ENCODE measurements at regions not wholly inside any gene's neighbourhood (a gene's known extent, or its start where the extent isn't known, plus 50 kb on each side); places are given as distances from the start of the nearest gene placed in this dataset.

DNA sequence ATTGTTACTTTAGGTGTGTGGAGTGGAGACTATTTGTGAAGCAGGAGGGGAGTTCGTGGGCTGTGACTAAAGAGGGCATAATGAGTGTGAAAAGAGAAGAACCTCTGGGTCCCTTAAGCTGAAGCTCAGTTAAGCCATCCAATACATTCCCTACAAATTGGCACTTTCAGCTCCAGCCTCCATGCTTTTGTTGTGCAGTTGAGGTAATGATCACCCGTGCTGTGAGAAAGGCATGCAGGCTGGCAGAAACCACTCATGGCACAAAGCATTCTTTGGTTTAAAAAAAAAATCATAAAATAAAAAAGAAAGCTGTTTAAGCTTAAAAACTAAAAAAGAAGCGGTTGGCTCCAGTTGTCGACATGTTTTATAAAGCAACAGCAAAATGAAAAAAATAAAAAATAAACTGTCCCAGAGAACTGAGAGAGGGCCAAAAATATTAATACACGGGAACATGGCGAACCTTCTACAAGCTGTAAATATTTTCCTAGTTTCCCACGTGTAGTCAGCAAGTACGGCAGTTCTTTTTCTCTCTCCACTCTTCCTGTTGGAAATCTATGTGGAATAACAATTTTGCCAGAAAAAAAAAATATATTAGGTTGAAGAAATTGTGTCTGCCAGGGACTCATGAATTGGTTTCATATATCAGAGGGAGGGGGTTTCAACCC, 82.2 kb downstream of the ANKRD60 start (continued):
- no peak for TF ChIP-seq SIN3A (conservative IDR thresholded peaks at IDR 0.05 in 1 of 2, IDR thresholded peaks at IDR 0.05 in 1 of 2; ENCODE audit: low read depth in 1 of 2, low read length in 2 of 2)

Measured in H1 (cell line).